IPS-NIHi11 (cell line): ENCODE measurements at regions not wholly inside any gene's neighbourhood (a gene's known extent, or its start where the extent isn't known, plus 50 kb on each side); places are given as distances from the start of the nearest gene placed in this dataset.

Source experiments
- DNase-seq: peaks from one replicate; pipeline ENCODE4 v3.0.0; 2012; ENCODE audit warnings: mixed read lengths, low spot score

GRCh38 chr20:50313827-50314677 is 123.4 kb downstream of the CEBPB start:
- DNase-seq = no peak

GRCh38 chr20:50314678-50315335 is 124.2 kb downstream of the CEBPB start:
- no peak for DNase-seq

- no peak for DNase-seq
Observed at GRCh38 chr20:50315586-50316551, 125.2 kb downstream of the CEBPB start.

- no peak for DNase-seq
Observed at GRCh38 chr20:50317116-50317515, 126.5 kb downstream of the CEBPB start.

- DNase-seq = no peak
Observed at GRCh38 chr20:50317609-50318008, 127.0 kb downstream of the CEBPB start.

DNA sequence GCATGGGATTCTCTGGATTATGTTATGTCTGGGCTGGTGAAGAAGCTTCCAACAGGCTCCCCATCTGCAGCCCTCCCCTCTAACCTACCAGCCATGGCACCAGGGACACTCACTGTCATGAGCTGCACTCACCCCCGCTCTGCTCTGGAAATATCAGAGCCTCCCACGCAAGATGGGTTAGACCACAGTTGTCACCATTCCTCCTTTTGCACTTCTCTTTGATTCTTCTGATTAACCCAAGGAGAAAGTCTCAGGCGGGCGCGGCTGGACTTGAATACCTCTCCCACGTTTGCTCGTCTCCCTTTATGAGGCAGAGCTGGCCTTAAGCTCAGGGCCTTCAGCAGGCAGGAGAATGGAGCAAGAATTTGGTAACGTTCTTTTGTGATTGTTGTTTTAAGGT is 128.1 kb downstream of the CEBPB start:
- DNase-seq = no peak

GRCh38 chr20:50320005-50320900 is 129.6 kb downstream of the CEBPB start:
- DNase-seq = no peak

DNA sequence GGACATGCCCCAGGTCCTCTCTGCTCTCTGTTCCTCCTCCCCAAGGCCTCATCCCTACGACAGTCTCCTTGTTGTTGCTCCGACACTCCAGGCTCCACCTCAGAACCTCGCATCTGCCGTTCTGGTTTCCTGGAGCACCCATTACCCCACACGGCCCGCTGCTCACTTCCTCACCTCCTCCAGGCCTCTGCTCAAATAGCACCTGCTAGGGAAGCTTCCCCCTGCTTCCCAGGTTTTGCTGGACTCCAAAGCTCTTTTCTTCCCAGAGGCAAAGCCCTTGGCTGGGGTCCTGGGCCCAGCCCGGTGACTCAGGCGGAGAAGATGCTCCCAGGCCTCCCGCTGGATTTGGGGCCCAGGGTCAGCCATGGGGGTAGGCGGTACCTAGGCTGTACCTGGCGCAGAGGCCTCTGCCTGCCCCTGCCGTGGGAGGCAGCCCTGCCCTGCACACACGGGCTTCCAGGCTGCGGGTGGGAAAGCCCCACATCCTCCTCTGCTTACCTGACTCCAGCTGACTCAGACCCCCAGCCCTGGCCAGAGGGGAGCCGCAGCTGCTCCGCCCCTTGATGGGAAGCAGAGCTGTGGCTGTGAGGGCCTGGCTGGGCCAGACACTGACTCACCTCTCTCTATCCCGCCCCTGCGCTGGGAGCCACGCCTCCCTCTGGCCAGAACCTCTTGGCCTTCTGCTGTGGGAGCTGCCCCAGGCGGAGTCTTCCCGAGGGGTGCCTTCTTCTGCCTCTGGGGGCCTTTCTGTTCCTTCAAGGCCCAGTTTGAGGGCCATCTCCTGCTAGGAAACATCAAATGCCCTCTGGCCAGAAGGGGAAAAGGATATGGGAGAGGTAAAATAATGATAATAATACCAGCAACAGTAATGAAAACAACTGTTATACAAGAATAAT is 130.5 kb downstream of the CEBPB start:
- DNase-seq = peak; percentile 97

DNA sequence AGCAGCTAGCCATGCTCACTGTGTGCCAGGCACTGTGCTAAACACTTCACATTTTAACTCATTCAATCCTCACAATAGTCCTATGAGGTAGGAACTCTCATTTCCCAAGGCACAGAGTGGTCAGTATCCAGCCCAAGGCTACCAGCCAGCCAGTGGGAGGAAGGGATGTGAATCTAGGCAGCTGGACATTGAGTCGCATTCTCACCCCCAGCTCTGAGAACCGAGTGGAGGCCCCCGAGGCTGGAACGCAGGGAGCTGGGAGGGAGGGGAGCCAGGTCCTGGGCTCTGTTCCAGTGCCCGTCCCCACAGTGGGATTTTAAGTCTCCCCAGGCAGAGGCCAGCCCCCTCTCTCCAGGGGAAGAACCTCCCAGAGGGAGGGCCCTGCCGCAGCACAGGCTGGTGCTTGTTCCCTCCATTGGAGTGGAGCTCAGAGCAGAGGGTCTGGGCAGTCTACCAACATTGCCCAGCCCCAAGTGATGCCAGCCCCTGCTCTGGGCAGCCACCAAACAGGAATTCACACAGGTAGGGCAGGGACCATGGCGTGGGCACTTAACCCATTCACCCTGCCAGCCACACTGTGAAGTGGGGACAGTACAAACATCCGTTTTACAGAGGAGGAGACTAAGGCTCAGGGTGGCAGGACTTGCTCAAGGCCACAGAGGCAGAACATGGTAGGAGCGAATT is 131.3 kb downstream of the CEBPB start:
- no peak for DNase-seq

DNA sequence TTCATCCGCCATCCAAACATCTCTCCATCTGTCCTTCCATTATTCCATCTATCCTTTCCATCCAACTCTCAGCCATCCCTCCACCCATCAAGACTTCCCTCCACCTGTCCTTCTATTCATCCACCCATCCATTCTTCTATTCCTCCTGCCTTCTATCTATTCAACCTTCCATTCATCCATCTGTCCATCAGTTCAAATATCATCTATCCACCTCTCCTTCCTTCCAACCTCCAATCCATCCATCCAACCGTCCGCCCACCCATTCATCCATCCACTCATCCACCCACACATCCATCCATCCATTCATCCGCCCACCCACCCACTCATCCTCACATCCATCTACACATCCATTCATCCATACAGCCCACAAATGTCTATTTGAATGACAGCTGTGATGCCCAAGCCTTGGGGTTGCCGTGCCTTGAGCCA is 132.1 kb downstream of the CEBPB start:
- no peak for DNase-seq

DNA sequence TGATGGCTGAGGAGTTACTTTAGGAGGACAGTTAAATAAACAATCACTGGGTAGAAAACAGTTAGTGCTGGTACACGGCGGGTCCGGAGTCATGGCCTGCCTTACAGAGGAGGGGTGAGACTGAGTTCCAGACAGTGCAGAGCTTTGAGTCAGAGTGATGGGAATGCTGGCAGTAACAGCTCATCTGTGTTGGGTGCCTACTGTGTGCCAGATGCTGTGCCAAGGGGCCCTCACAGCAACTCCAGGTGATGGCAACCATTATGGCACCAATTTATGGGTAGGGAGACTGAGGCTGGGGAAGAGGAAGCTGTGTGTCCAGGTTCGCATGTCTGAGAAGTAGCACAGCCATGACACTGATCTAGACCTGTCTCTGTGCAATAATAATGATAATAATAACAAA is 132.6 kb downstream of the CEBPB start:
- no peak for DNase-seq

- DNase-seq = no peak
Observed at GRCh38 chr20:50323777-50324775, 133.4 kb downstream of the CEBPB start.

GRCh38 chr20:50325215-50325614 is 134.6 kb downstream of the CEBPB start:
- no peak for DNase-seq

DNA sequence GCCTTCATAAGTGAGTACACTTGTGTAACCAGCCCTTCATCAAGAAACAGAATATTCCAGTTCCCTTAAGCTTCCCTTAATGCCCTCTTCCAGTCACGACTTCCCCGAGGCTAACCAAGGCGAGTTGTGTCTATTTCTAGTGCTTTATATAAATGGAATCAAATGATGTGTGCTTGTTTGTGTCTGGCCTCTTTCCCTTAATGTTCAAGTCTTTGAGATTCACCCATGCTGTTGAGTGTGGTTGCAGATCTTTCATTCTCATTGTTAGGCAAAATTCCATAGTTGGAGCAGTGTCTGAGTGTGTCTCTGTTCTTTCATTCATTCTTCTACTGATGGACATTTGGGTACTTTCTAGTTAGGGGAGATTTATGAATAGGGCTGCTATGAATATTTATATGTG is 135.0 kb downstream of the CEBPB start:
- DNase-seq = no peak

- DNase-seq = no peak
Observed at GRCh38 chr20:50327666-50328065, 137.0 kb downstream of the CEBPB start.

GRCh38 chr20:50328222-50328979 is 137.8 kb downstream of the CEBPB start:
- DNase-seq = no peak
